ENCODE measurements at regions not wholly inside any gene's neighbourhood (a gene's known extent, or its start where the extent isn't known, plus 50 kb on each side); places are given as distances from the start of the nearest gene placed in this dataset.

GRCh38 chr14:105776924-105777323 is 250.5 kb downstream of the TMEM121 start:
- no peaks in the 10 kb centered on the region for H3K27me3 ChIP-seq (ENCODE audit: low read length)
- no peaks in the 10 kb centered on the region for H3F3A ChIP-seq (ENCODE audit: low read length, unreplicated experiment)
- intact Hi-C loops (cut with micrococcal nuclease): no loop called here
- ChIA-PET POLR2A (ENCODE audit: unreplicated experiment) (no interaction called here), CTCF (no interaction called here)
- BruUV-seq (replicated peaks): no TSS peak
- no peaks in the 10 kb centered on the region for H3K79me2 ChIP-seq (ENCODE audit: low read length)
- no peaks in the 10 kb centered on the region for H4K20me1 ChIP-seq (ENCODE audit: low read length)
- H3K4me2 ChIP-seq (ENCODE audit: low read length): no peak overlapping the region
- H3K27ac ChIP-seq (ENCODE audit: low read length): no peak overlapping the region
- H3K9me2 ChIP-seq (replicated peaks; ENCODE audit: low read length): no peaks in the 10 kb centered on the region
- no peak overlapping the region for H2AFZ ChIP-seq (ENCODE audit: low read length)
- H3K4me3 ChIP-seq (ENCODE audit: low read length): no peak overlapping the region
- peaks cover 8% of the 10 kb centered on the region; the same call in 1 of the 2 replicates for H3K9me3 ChIP-seq (ENCODE audit: low read length)
- DNase-seq (no peak), ATAC-seq (no peak)
- TF ChIP-seq EZH2 (IDR thresholded peaks at IDR 0.05; ENCODE audit: low read length, unreplicated experiment): no peak
- TF ChIP-seq, protein P1, sequence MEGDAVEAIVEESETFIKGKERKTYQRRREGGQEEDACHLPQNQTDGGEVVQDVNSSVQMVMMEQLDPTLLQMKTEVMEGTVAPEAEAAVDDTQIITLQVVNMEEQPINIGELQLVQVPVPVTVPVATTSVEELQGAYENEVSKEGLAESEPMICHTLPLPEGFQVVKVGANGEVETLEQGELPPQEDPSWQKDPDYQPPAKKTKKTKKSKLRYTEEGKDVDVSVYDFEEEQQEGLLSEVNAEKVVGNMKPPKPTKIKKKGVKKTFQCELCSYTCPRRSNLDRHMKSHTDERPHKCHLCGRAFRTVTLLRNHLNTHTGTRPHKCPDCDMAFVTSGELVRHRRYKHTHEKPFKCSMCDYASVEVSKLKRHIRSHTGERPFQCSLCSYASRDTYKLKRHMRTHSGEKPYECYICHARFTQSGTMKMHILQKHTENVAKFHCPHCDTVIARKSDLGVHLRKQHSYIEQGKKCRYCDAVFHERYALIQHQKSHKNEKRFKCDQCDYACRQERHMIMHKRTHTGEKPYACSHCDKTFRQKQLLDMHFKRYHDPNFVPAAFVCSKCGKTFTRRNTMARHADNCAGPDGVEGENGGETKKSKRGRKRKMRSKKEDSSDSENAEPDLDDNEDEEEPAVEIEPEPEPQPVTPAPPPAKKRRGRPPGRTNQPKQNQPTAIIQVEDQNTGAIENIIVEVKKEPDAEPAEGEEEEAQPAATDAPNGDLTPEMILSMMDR (conservative IDR thresholded peaks at IDR 0.05; ENCODE audit: low read depth, low read length): no peak
- no peak for TF ChIP-seq EZH2phosphoT487 (IDR thresholded peaks at IDR 0.05; ENCODE audit: borderline replicate concordance, low read length)
- no peak overlapping the region for H3K9ac ChIP-seq (ENCODE audit: low read length)
- H3K4me1 ChIP-seq (ENCODE audit: insufficient read depth, low read length): no peaks in the 10 kb centered on the region
- no peaks in the 10 kb centered on the region for H3K36me3 ChIP-seq (ENCODE audit: low read depth, low read length)

DNA sequence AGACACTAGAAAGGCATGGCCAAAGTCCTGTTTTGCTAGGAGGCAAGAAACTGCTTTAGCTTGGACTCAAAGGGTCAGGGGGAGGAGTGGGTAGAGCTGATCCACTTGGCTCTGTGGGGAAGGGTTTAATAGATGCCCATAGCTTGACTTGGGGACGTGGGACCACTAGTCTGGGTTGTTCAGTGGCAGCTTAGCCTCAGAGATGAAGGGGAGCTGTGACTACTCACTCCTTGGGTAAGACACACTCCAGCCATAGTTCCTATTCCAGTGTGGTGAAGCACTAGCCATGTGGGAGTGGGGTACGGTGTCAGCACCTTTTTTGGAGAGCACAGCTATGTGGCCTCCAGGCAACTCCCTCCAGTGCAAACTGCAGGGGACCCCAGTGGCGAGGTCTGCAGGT is 257.3 kb downstream of the TMEM121 start:
- Histone ChIP-seq H3K79me2 (ENCODE audit: low read length) (no peaks in the 10 kb centered on the region), H3K36me3 (ENCODE audit: low read depth, low read length) (no peaks in the 10 kb centered on the region), H3K9ac (ENCODE audit: low read length) (no peak overlapping the region), H3K9me3 (ENCODE audit: low read length) (peaks cover 12% of the 10 kb centered on the region; the same call in 1 of the 2 replicates), H3K9me2 (replicated peaks; ENCODE audit: low read length) (no peaks in the 10 kb centered on the region), H3K27me3 (ENCODE audit: low read length) (no peaks in the 10 kb centered on the region), H3K4me2 (ENCODE audit: low read length) (no peak overlapping the region), H2AFZ (ENCODE audit: low read length) (no peak overlapping the region), H4K20me1 (ENCODE audit: low read length) (no peaks in the 10 kb centered on the region), H3F3A (ENCODE audit: low read length, unreplicated experiment) (no peaks in the 10 kb centered on the region), H3K4me3 (ENCODE audit: low read length) (no peak overlapping the region), H3K27ac (ENCODE audit: low read length) (no peak overlapping the region), H3K4me1 (ENCODE audit: insufficient read depth, low read length) (no peaks in the 10 kb centered on the region)
- ATAC-seq: no peak
- BruUV-seq (replicated peaks): no TSS peak
- TF ChIP-seq EZH2phosphoT487 (IDR thresholded peaks at IDR 0.05; ENCODE audit: borderline replicate concordance, low read length) (no peak), EZH2 (IDR thresholded peaks at IDR 0.05; ENCODE audit: low read length, unreplicated experiment) (no peak)
- intact Hi-C loops (cut with micrococcal nuclease): no loop called here
- CTCF ChIA-PET: no interaction called here
- POLR2A ChIA-PET (ENCODE audit: unreplicated experiment): no interaction called here
- no peak for DNase-seq

DNA sequence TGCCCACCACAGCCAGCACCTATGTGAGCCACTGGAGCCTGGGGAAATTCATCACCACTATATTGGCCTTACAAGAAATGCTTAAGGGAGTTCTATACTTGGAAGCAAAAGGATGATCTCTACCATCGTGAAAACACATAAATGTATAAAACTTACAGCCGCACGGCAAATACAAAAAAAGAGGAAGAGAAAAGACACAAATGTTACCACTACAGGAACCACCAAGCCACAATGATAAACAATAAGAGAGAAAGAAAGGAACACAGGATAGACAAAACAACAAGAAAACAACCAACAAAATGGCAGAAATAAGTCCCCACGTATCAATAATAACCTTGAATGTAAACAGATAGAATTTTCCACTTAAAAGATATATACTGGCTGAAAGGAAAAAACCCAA is 267.5 kb downstream of the TMEM121 start:
- Histone ChIP-seq H3K9me3 (ENCODE audit: low read length) (no peaks in the 10 kb centered on the region), H3K27ac (ENCODE audit: low read length) (no peak overlapping the region), H3F3A (ENCODE audit: low read length, unreplicated experiment) (no peaks in the 10 kb centered on the region), H3K27me3 (ENCODE audit: low read length) (no peaks in the 10 kb centered on the region), H2AFZ (ENCODE audit: low read length) (no peak overlapping the region), H3K4me1 (ENCODE audit: insufficient read depth, low read length) (no peaks in the 10 kb centered on the region), H4K20me1 (ENCODE audit: low read length) (no peaks in the 10 kb centered on the region), H3K79me2 (ENCODE audit: low read length) (no peaks in the 10 kb centered on the region), H3K4me3 (ENCODE audit: low read length) (no peak overlapping the region), H3K4me2 (ENCODE audit: low read length) (no peak overlapping the region), H3K9me2 (replicated peaks; ENCODE audit: low read length) (no peaks in the 10 kb centered on the region), H3K36me3 (ENCODE audit: low read depth, low read length) (no peaks in the 10 kb centered on the region), H3K9ac (ENCODE audit: low read length) (no peak overlapping the region)
- TF ChIP-seq, protein P1 (conservative IDR thresholded peaks at IDR 0.05; ENCODE audit: low read depth, low read length): no peak
- TF ChIP-seq EZH2phosphoT487 (IDR thresholded peaks at IDR 0.05; ENCODE audit: borderline replicate concordance, low read length) (no peak), EZH2 (IDR thresholded peaks at IDR 0.05; ENCODE audit: low read length, unreplicated experiment) (no peak)
- ATAC-seq: no peak
- ChIA-PET CTCF (no interaction called here), POLR2A (ENCODE audit: unreplicated experiment) (no interaction called here)
- no peak for DNase-seq
- BruUV-seq (replicated peaks): no TSS peak
- intact Hi-C loops (cut with micrococcal nuclease): no loop called here
